Hepatic stellate cell (primary cell): ENCODE measurements at regions not wholly inside any gene's neighbourhood (a gene's known extent, or its start where the extent isn't known, plus 50 kb on each side); places are given as distances from the start of the nearest gene placed in this dataset.

Experiments used
- DNase-seq: peaks from one replicate; pipeline ENCODE4 v3.0.0; 2011; ENCODE audit warnings: low spot score

- no peak for DNase-seq
These were observed 583.4 kb downstream of the KCNJ3 start for GRCh38 chr2:155281907-155282306.

- DNase-seq: no peak
These were observed 574.8 kb downstream of the KCNJ3 start for GRCh38 chr2:155273323-155273722.

DNA sequence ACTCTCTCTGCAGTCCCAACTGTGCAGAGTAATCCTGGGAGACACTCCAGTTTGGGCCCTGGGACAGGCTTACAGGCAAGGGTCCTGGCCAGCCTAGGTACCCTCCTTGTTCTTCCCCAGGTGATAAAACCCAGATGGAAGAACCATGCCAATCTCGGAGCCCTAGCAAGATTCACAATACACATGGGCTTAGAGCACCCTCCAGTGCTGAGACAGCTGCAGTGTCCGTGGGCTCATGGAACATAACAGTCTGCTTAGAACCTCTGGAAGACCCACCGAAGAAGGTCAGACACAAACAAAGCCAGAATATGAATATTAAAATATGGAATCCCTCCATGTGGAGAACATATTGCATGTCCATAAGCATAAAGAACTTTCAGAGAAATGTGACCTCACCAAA, 568.1 kb downstream of the KCNJ3 start:
- DNase-seq: no peak

GRCh38 chr2:155266109-155266508, 567.6 kb downstream of the KCNJ3 start:
- no peak for DNase-seq

- DNase-seq: no peak
These were observed 558.3 kb downstream of the KCNJ3 start for GRCh38 chr2:155256803-155257202.

DNA sequence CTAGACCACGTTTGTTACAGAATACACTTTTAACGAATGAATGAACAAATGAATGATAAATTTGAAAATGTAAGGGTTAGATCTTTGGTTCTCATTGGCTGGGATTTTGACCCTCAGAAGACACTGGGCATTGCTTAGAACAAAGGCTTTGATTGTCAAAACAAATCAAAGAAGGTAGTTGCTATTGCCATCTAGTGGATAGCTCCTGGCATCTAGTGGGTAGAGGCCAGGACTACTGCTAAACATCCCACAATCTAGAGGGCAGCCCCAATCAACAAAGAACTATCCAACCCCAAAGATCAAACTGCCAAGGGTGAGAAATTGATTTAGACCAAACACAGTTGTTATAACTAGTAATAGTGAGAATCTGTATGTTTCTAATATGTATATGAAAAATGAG, 552.3 kb downstream of the KCNJ3 start:
- no peak for DNase-seq

DNA sequence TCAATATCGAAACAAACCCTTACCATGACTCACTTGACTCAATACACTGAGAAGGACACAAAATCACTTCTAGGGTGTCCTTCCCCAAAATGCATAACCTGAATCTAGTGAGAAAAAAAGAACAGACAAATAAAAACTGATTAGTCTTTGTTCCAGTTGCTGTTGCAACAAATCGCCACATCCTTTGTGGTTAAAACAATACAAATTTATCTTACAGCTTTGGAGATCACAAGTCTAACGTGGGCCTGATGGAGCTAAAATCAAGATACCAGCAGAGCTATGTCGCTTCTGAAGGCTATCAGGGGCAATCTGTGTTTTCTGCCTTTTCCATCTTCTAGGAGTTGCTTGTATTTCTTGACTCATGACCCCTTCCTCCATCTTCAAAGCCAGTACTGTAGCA, 541.7 kb downstream of the KCNJ3 start:
- DNase-seq: no peak

DNA sequence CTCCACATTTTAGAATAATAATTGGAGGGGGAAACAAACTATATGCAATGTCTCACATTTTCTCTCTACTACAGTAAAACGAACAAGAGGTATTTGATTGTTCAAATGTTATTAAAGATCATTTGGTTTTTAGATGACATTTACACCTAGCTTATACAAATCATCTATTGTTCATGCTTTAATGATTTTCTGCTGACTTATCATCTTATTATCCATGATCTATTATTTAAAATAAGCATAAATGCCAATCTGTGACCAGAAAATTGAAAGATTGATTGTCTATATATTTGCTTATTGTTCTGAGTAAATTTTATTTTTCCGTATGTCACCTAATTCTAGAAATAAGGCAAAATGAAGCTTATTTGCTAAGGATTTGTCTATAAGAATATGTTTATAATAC, 537.2 kb downstream of the KCNJ3 start:
- DNase-seq: no peak

DNA sequence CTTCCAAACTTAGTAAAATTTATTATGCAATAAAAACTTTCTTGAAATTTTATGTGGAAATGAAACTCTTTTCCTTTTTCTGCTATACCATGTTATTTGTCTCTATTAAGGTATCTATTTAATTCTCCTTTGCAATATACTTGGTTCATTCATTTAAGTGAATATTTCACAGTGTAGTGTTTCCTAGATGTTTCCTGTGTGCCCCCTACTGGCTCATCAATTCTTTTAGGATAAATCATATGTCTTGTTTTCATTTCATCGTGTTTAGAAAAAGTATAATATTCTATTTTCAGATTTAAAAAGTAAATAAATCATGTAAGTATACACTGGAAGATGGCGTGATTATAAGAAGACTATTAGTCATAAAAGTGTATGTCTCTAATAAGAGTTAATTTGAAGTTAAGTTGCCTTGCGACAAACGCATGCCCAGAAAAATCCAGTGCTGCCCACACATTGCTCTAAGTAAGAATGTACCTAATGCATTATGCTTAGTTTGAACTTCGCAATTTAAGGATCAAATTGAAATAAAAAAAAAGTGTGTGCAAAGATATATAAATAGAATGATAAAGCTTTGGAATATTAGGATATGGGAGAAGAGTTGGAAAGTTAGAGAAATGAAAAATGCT, 525.4 kb downstream of the KCNJ3 start:
- peak; percentile 0 for DNase-seq

DNA sequence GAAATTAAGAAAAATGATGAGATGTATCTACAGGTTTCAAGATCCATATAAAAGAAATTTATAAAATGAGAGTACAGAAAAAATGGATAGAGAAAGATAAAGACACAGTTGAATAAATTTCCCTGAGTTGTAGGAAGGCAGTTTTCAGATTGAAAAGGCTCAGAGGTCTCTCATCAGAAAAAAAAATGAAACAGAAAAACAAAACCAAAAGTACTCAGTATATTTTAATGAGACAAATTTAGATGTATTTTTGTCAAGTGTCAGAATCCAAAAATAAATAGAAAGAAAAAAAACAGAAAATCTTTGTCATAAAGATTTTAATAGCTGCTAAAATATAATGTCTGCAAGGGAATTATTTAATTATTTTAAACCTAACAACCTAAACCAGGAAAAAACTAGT, 520.5 kb downstream of the KCNJ3 start:
- no peak for DNase-seq

- no peak for DNase-seq
These were observed 519.9 kb downstream of the KCNJ3 start for GRCh38 chr2:155218292-155218924.

GRCh38 chr2:155215037-155215707, 516.7 kb downstream of the KCNJ3 start:
- DNase-seq: no peak

DNA sequence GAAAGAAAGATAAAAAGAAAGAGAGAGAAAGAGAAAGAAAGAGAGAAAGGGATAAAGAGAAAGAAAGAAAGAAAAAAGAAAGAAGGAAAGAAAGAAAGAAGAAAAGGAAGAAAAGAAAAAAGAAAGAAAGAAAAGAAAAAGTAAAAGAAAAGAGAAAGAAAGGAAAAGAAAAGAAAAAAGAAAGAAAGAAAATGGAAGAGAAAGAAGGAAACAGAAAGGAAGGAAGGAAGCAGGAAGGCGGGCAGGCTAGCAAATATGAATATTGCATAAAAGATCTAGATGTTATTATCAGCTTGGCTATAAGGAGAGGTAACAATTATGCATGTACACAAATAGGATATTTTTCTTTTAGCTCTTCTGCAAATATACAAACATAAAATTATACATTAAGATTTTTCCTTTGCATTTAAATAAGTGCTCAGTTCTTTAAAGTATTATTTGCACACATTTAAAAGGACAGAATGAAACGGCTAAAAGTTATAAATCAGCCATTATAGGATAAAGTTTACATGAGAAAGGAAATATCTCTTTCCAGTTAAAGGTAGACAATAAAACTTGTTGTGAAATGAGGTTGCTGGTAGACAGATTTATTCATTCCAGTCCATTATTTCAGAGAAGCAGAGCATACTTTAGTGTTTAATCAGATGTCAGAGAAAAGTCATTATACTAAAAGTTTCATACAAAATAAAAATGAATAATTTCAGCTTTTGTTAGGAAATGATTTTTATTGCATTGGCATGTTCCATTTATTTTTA, 511.4 kb downstream of the KCNJ3 start:
- no peak for DNase-seq

DNA sequence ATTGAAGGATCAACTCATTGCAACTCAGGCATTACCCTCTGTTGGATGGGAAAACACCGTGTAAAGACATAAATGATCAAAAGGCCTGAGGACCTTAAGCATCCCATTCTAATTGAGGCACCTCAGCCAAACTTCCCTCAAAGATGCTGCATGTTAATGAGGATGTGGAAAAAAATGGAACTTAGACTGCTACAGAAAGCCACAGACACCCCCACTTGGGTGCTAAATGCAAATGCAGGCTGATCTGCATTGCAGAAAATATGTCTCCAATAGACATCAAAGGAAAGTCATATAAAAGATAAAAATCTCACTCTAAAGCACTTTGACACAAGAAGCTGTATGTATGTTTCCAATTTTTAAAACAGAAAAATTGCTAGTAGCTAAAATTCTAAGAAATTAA, 504.7 kb downstream of the KCNJ3 start:
- no peak for DNase-seq

GRCh38 chr2:155200753-155201152, 502.3 kb downstream of the KCNJ3 start:
- DNase-seq: no peak

- no peak for DNase-seq
These were observed 491.8 kb downstream of the KCNJ3 start for GRCh38 chr2:155190342-155190741.

DNA sequence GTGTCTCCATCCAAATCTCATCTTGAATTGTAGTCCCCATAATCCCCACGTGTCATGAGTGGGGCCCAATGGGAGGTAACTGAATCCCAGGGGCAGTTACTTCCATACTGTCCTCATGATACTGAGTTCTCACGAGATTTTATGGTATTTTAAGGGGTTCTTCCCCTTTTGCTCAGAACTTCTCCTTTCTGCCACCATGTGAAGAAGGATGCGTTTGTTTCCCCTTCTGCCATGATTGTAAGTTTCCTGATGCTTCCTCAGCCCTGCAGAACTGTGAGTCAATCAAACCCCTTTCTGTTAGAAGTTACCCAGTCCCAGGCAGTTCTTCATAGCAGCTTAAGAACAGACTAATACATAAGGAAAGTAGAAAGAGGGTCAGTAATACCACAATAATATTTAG, 480.4 kb downstream of the KCNJ3 start:
- no peak for DNase-seq

DNA sequence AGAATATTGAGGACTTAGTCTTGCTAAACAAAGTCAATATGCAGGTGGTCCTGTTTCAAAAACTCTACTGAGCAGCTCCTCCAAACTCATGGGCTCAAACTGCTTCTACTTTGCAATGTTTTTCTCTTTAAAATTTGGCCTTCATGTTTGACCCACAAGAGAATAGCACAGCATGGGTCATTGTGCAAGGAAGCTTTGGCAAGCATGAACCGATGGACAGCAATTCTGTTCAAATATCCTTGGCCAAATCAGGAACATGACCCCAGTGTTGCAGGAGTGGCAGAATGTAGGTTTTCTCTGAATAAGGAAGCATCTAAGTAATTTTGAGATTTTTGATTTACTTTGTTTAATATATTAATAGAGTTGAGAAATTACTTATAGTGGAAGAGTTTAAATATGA, 477.9 kb downstream of the KCNJ3 start:
- no peak for DNase-seq

- DNase-seq: no peak
These were observed 470.8 kb downstream of the KCNJ3 start for GRCh38 chr2:155169317-155169716.

DNA sequence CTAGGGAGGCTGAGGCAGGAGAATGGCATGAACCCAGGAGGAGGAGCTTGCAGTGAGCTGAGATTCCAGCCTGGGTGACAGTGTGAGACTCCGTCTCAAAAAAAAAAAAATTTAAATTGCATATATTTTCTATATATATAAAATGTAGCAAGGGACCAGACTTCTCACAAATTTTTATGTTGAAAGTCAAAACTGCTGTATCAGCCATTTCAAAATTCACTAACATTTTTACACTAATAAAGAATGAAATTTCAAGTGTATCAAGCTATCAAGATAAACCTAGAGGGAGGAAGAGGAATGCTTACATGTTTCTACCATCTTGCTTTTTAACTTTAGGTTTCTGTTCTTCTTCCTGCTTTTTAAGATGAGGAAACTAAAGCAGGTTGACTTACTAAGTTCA, 464.0 kb downstream of the KCNJ3 start:
- DNase-seq: no peak

- DNase-seq: no peak
These were observed 462.8 kb downstream of the KCNJ3 start for GRCh38 chr2:155161314-155161713.

GRCh38 chr2:155157711-155158110, 459.2 kb downstream of the KCNJ3 start:
- no peak for DNase-seq

DNA sequence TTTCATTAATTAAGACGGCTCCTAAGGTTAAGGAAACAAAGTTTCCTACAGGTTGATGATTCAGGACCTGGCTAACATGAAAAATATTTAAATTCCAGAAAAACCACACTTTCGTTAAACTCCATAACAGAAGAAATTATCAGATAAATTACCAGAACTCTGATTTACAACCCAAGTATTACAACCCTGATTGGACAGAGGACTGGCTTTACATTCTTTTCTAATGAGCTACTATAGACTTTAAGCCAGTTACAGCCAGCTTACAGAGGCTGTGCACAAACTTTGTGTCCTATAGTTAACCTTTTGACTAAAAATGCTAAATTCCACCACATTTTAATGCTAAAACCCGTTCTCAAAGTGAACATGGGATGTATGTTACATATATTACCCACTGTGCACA, 458.6 kb downstream of the KCNJ3 start:
- no peak for DNase-seq
